RWPE2 (cell line): ENCODE measurements at regions not wholly inside any gene's neighbourhood (a gene's known extent, or its start where the extent isn't known, plus 50 kb on each side); places are given as distances from the start of the nearest gene placed in this dataset.

Experiments
- ATAC-seq: fragments of 200-7000 bp; cut with Tn5 transposase; 3 replicates; pipeline ENCODE4 v1.9.1; 2021; ENCODE audit warnings: low read depth
- DNase-seq: peaks from one replicate; pipeline ENCODE4 v3.0.0-alpha.2; 2020; ENCODE audit warnings: low spot score
- H3K27ac ChIP-seq: fragments of 450-650 bp; 2 replicates; pipeline ENCODE4 v1.5.1; 2017; ENCODE audit warnings: mild to moderate bottlenecking; ENCODE audit not compliant: poor library complexity, severe bottlenecking
- H3K27me3 ChIP-seq: fragments of 250-450 bp; sonication (Bioruptor Pico); 2 replicates; pipeline ENCODE4 v1.5.1; 2021; ENCODE audit warnings: mild to moderate bottlenecking, moderate library complexity; ENCODE audit not compliant: insufficient read depth, poor library complexity, severe bottlenecking
- H3K36me3 ChIP-seq: fragments of 250-450 bp; sonication (Bioruptor Pico); 2 replicates; pipeline ENCODE4 v1.5.1; 2020; ENCODE audit warnings: low read depth, mild to moderate bottlenecking, moderate library complexity
- H3K4me1 ChIP-seq: fragments of 250-450 bp; sonication (Bioruptor Pico); 2 replicates; pipeline ENCODE4 v1.5.1; 2021; ENCODE audit warnings: mild to moderate bottlenecking, moderate library complexity; ENCODE audit not compliant: insufficient read depth, poor library complexity, severe bottlenecking
- H3K4me3 ChIP-seq: fragments of 250-450 bp; sonication (Bioruptor Pico); 2 replicates; pipeline ENCODE4 v1.5.1; 2021; ENCODE audit warnings: mild to moderate bottlenecking, moderate library complexity; ENCODE audit not compliant: severe bottlenecking
- H3K9me3 ChIP-seq: fragments of 250-450 bp; sonication (Bioruptor Pico); 2 replicates; pipeline ENCODE4 v1.5.1; 2021; ENCODE audit warnings: mild to moderate bottlenecking, moderate library complexity; ENCODE audit not compliant: severe bottlenecking
- CTCF ChIP-seq: fragments of 450-650 bp; IDR thresholded peaks from one replicate; pipeline ENCODE4 v1.5.1; 2017; ENCODE audit warnings: mild to moderate bottlenecking, moderate library complexity; ENCODE audit not compliant: poor library complexity, severe bottlenecking

- no peaks in the 10 kb centered on the region for H3K27me3 ChIP-seq
- no peak overlapping the region for H3K27ac ChIP-seq
- H3K9me3 ChIP-seq: no peaks in the 10 kb centered on the region
- no peaks in the 10 kb centered on the region for H3K4me1 ChIP-seq
- ATAC-seq (no peak), DNase-seq (no peak)
- no peak overlapping the region for H3K4me3 ChIP-seq
- no peak for TF ChIP-seq CTCF
- H3K36me3 ChIP-seq: no peaks in the 10 kb centered on the region
These were observed 285.7 kb downstream of the TBL1XR1 start for GRCh38 chr3:176911579-176911978.

GRCh38 chr3:176909044-176909443 is 288.2 kb downstream of the TBL1XR1 start:
- ATAC-seq (no peak), DNase-seq (no peak)
- no peaks in the 10 kb centered on the region for H3K9me3 ChIP-seq
- H3K36me3 ChIP-seq: no peaks in the 10 kb centered on the region
- H3K27ac ChIP-seq: no peak overlapping the region
- TF ChIP-seq CTCF: no peak
- H3K4me1 ChIP-seq: no peaks in the 10 kb centered on the region
- no peak overlapping the region for H3K4me3 ChIP-seq
- no peaks in the 10 kb centered on the region for H3K27me3 ChIP-seq

GRCh38 chr3:176906046-176906905 is 291.0 kb downstream of the TBL1XR1 start:
- ATAC-seq: peak; percentile 50; the same call in 2 of the 3 replicates
- H3K4me1 ChIP-seq: no peaks in the 10 kb centered on the region
- DNase-seq: no peak

GRCh38 chr3:176905331-176905730 is 292.0 kb downstream of the TBL1XR1 start:
- H3K4me3 ChIP-seq: no peak overlapping the region
- DNase-seq: no peak
- ATAC-seq: no peak
- no peaks in the 10 kb centered on the region for H3K36me3 ChIP-seq
- no peaks in the 10 kb centered on the region for H3K4me1 ChIP-seq
- no peak for TF ChIP-seq CTCF
- H3K9me3 ChIP-seq: no peaks in the 10 kb centered on the region
- no peak overlapping the region for H3K27ac ChIP-seq
- H3K27me3 ChIP-seq: no peaks in the 10 kb centered on the region

More at GRCh38 chr3:176906046-176906905, 291.0 kb downstream of the TBL1XR1 start:
- Histone ChIP-seq H3K27ac (no peak overlapping the region), H3K36me3 (no peaks in the 10 kb centered on the region), H3K4me3 (no peak overlapping the region), H3K27me3 (no peaks in the 10 kb centered on the region), H3K9me3 (no peaks in the 10 kb centered on the region)
- TF ChIP-seq CTCF: no peak

- no peak for DNase-seq
- Histone ChIP-seq H3K36me3 (no peaks in the 10 kb centered on the region), H3K4me1 (no peaks in the 10 kb centered on the region), H3K27me3 (peaks cover 2% of the 10 kb centered on the region), H3K4me3 (no peak overlapping the region), H3K27ac (no peak overlapping the region), H3K9me3 (no peaks in the 10 kb centered on the region)
- TF ChIP-seq CTCF: no peak
- ATAC-seq: no peak
These were observed 292.8 kb downstream of the TBL1XR1 start for GRCh38 chr3:176904506-176904905.
